ENCODE measurements at regions not wholly inside any gene's neighbourhood (a gene's known extent, or its start where the extent isn't known, plus 50 kb on each side); places are given as distances from the start of the nearest gene placed in this dataset.
A peak's percentile ranks its signal among the peaks of the same experiment; 100 is the strongest.
"Not testable (repeated sequence)": the region's sequence is repeated elsewhere in the genome, so short reads cannot be mapped to it uniquely, and the experiment has no call there.

DNA sequence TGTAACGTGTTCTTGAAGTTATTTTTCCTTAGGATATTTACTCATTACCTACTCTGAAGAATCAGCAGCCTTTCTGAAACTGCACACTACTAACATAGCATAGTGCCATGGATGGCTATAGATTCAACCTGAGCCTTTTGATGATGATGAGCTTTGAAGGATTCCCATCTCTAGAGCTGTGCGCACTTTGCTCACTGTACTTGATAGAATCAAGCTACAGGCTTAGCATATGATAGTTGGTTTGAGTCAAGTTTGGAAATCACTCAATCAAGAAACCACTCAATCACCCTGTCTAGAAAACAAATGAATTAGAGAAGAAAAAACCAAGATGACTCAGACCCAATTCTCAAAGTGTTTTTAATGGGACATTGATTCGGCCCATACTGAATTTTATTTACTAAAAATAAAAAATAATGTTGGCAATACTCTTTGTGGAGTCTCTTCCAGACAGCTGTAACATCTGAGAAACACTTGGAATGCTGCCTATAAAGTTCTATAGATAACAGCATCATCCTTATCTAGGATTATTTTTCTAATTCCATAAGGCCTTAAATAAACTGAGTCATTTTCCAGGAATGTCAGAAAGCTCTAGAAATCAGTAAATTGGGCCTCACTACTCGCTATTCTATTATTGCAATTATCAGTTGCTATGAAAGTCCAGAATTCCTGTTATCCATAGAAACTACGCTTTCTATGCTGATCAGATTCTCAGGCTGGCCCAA lies 259.0 kb upstream of the ERBB4 start:
- Histone ChIP-seq H3K9me3 (ENCODE audit: low read depth) (no peaks in the 10 kb centered on the region), H3K27ac (no peak overlapping the region), H3K4me2 (no peak overlapping the region), H3K4me1 (no peaks in the 10 kb centered on the region), H4K20me1 (ENCODE audit: low read depth) (no peaks in the 10 kb centered on the region), H3K9ac (no peak overlapping the region), H3K4me3 (no peak overlapping the region), H3K36me3 (no peaks in the 10 kb centered on the region), H3K79me2 (ENCODE audit: low read depth) (no peaks in the 10 kb centered on the region), H2AFZ (replicated peaks) (no peak overlapping the region), H3F3A (ENCODE audit: low read depth) (no peaks in the 10 kb centered on the region), H3K27me3 (no peaks in the 10 kb centered on the region)
- H3K9me3 Mint-ChIP-seq = no peaks in the 10 kb centered on the region
- no peak for TF ChIP-seq CTCF (IDR thresholded peaks at IDR 0.05)
- TF ChIP-seq EZH2phosphoT487 (IDR thresholded peaks at IDR 0.05) = no peak
- TF ChIP-seq EZH2 (IDR thresholded peaks at IDR 0.05) = no peak
- H3K27ac Mint-ChIP-seq = no peak overlapping the region
- no peaks in the 10 kb centered on the region for H3K27me3 Mint-ChIP-seq (ENCODE audit: insufficient read depth, low read depth)
- H3K36me3 Mint-ChIP-seq = no peaks in the 10 kb centered on the region
- H3K4me1 Mint-ChIP-seq = no peaks in the 10 kb centered on the region
- no peak for DNase-seq (ENCODE audit: low spot score)
- H3K4me3 Mint-ChIP-seq = no peak overlapping the region

DNA sequence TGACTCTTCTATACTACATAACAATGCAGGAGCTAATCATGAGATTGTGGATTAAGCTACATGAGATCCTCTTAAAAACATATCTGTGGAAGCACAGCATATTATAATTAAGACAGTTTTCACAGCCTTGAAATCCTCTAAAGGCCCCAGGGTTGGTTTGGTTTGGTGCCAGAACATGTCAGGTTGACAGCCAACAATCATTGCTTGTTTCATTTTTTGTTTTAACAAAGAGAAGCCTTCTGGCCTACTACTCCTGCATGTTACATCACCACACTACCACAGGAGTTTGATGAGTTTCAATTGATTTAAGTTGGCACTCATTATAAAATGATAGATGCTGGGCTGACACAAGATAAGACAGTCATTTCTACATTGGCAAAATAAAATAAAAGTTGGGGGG lies 255.9 kb upstream of the ERBB4 start:
- TF ChIP-seq EZH2 (IDR thresholded peaks at IDR 0.05) (no peak), EZH2phosphoT487 (IDR thresholded peaks at IDR 0.05) (no peak), CTCF (IDR thresholded peaks at IDR 0.05) (no peak)
- no peak overlapping the region for H3K27ac Mint-ChIP-seq
- no peaks in the 10 kb centered on the region for H3K36me3 ChIP-seq
- H2AFZ ChIP-seq (replicated peaks) = no peak overlapping the region
- no peaks in the 10 kb centered on the region for H3K9me3 ChIP-seq (ENCODE audit: low read depth)
- DNase-seq (ENCODE audit: low spot score) = no peak
- no peaks in the 10 kb centered on the region for H3K79me2 ChIP-seq (ENCODE audit: low read depth)
- no peaks in the 10 kb centered on the region for H3K4me1 Mint-ChIP-seq
- no peak overlapping the region for H3K9ac ChIP-seq
- no peaks in the 10 kb centered on the region for H3K4me1 ChIP-seq
- H4K20me1 ChIP-seq (ENCODE audit: low read depth) = no peaks in the 10 kb centered on the region
- H3K27ac ChIP-seq = no peak overlapping the region
- no peak overlapping the region for H3K4me3 Mint-ChIP-seq
- no peaks in the 10 kb centered on the region for H3F3A ChIP-seq (ENCODE audit: low read depth)
- no peaks in the 10 kb centered on the region for H3K9me3 Mint-ChIP-seq
- H3K4me3 ChIP-seq = no peak overlapping the region
- H3K36me3 Mint-ChIP-seq = no peaks in the 10 kb centered on the region
- no peak overlapping the region for H3K4me2 ChIP-seq
- no peaks in the 10 kb centered on the region for H3K27me3 Mint-ChIP-seq (ENCODE audit: insufficient read depth, low read depth)
- H3K27me3 ChIP-seq = no peaks in the 10 kb centered on the region

DNA sequence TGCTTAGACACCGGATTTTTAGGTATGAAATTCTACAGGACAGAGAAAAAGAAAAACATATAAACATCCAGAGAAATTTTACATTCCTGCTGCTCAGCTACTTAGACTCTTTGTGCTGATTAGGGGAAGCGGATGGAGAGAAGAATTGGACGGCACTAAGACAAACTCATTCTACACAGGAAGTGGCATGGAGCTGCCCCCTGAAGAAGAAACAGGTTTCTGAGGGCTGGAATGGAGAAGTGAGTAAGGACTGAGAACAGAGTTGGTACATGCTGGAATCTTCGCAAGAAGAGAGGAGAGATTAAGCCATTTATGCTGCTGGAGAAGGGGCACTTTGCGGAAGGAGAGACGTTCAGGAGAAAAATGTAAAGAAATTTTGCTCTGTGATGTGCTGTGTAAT lies 253.0 kb upstream of the ERBB4 start:
- Histone ChIP-seq H3K9me3 (ENCODE audit: low read depth) (no peaks in the 10 kb centered on the region), H3K27me3 (no peaks in the 10 kb centered on the region), H3K9ac (no peak overlapping the region), H3K4me2 (no peak overlapping the region), H3K4me3 (no peak overlapping the region), H3K79me2 (ENCODE audit: low read depth) (no peaks in the 10 kb centered on the region), H3K27ac (no peak overlapping the region), H3K36me3 (no peaks in the 10 kb centered on the region), H2AFZ (replicated peaks) (peak overlapping the region; percentile 52), H4K20me1 (ENCODE audit: low read depth) (no peaks in the 10 kb centered on the region), H3K4me1 (no peaks in the 10 kb centered on the region), H3F3A (ENCODE audit: low read depth) (no peaks in the 10 kb centered on the region)
- H3K4me3 Mint-ChIP-seq = no peak overlapping the region
- H3K27ac Mint-ChIP-seq = peak overlapping the region; percentile 50
- H3K4me1 Mint-ChIP-seq = no peaks in the 10 kb centered on the region
- H3K36me3 Mint-ChIP-seq = no peaks in the 10 kb centered on the region
- no peak for TF ChIP-seq EZH2phosphoT487 (IDR thresholded peaks at IDR 0.05)
- TF ChIP-seq CTCF (IDR thresholded peaks at IDR 0.05) = no peak
- TF ChIP-seq EZH2 (IDR thresholded peaks at IDR 0.05) = no peak
- H3K9me3 Mint-ChIP-seq = peaks cover 5% of the 10 kb centered on the region
- no peak for DNase-seq (ENCODE audit: low spot score)
- no peaks in the 10 kb centered on the region for H3K27me3 Mint-ChIP-seq (ENCODE audit: insufficient read depth, low read depth)

GRCh38 chr2:212786088-212786487 lies 247.5 kb upstream of the ERBB4 start:
- H3K27ac ChIP-seq; H3K9ac ChIP-seq; H3K79me2 ChIP-seq (ENCODE audit: low read depth); H3K36me3 Mint-ChIP-seq; H3K4me3 ChIP-seq; H3K27me3 ChIP-seq; DNase-seq (ENCODE audit: low spot score); H3K27ac Mint-ChIP-seq; H3K9me3 ChIP-seq (ENCODE audit: low read depth); H3K27me3 Mint-ChIP-seq (ENCODE audit: insufficient read depth, low read depth); H3K4me1 Mint-ChIP-seq; H3F3A ChIP-seq (ENCODE audit: low read depth); H3K36me3 ChIP-seq; H3K4me1 ChIP-seq; H2AFZ ChIP-seq (replicated peaks); H3K4me3 Mint-ChIP-seq; H3K4me2 ChIP-seq; H4K20me1 ChIP-seq (ENCODE audit: low read depth): not testable (repeated sequence)
- peaks cover 26% of the 10 kb centered on the region for H3K9me3 Mint-ChIP-seq
